ENCODE measurements at regions not wholly inside any gene's neighbourhood (a gene's known extent, or its start where the extent isn't known, plus 50 kb on each side); places are given as distances from the start of the nearest gene placed in this dataset.
A peak's percentile ranks its signal among the peaks of the same experiment; 100 is the strongest.

GRCh38 chr17:77821114-77821513 is 137.4 kb upstream of the TNRC6C start:
- Histone ChIP-seq H3K27me3 (no peaks in the 10 kb centered on the region), H3K27ac (no peak overlapping the region), H3K4me1 (peaks cover 0 to 5% (median 0%) of the 10 kb centered on the region in 4 donors), H3K36me3 (no peaks in the 10 kb centered on the region), H3K9me3 (no peaks in the 10 kb centered on the region), H3K4me3 (no peak overlapping the region)
- DNase-seq: no peak
- TF ChIP-seq POLR2AphosphoS5 (IDR thresholded peaks at IDR 0.05): no peak
- no peak for TF ChIP-seq EP300 (IDR thresholded peaks at IDR 0.05)
- TF ChIP-seq POLR2A (IDR thresholded peaks at IDR 0.05): no peak
- TF ChIP-seq, protein P1, sequence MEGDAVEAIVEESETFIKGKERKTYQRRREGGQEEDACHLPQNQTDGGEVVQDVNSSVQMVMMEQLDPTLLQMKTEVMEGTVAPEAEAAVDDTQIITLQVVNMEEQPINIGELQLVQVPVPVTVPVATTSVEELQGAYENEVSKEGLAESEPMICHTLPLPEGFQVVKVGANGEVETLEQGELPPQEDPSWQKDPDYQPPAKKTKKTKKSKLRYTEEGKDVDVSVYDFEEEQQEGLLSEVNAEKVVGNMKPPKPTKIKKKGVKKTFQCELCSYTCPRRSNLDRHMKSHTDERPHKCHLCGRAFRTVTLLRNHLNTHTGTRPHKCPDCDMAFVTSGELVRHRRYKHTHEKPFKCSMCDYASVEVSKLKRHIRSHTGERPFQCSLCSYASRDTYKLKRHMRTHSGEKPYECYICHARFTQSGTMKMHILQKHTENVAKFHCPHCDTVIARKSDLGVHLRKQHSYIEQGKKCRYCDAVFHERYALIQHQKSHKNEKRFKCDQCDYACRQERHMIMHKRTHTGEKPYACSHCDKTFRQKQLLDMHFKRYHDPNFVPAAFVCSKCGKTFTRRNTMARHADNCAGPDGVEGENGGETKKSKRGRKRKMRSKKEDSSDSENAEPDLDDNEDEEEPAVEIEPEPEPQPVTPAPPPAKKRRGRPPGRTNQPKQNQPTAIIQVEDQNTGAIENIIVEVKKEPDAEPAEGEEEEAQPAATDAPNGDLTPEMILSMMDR (IDR thresholded peaks at IDR 0.05): peak in 1 of 7 experiments; percentile 7
- WGBS, 5 donors: 43 to 65% (median 61%) methylated on average over 7 to 8 of the region's 8 CpGs
- intact Hi-C loops (cut with DNase I; ENCODE audit: low total_unique reads): no loop called here

GRCh38 chr17:77822302-77823030 is 136.0 kb upstream of the TNRC6C start:
- no peak overlapping the region for H3K27ac ChIP-seq
- intact Hi-C loops (cut with DNase I; ENCODE audit: low total_unique reads): no loop called here
- WGBS, 5 donors: 59 to 66% (median 63%) methylated on average over 20 to 22 of the region's 22 CpGs

DNA sequence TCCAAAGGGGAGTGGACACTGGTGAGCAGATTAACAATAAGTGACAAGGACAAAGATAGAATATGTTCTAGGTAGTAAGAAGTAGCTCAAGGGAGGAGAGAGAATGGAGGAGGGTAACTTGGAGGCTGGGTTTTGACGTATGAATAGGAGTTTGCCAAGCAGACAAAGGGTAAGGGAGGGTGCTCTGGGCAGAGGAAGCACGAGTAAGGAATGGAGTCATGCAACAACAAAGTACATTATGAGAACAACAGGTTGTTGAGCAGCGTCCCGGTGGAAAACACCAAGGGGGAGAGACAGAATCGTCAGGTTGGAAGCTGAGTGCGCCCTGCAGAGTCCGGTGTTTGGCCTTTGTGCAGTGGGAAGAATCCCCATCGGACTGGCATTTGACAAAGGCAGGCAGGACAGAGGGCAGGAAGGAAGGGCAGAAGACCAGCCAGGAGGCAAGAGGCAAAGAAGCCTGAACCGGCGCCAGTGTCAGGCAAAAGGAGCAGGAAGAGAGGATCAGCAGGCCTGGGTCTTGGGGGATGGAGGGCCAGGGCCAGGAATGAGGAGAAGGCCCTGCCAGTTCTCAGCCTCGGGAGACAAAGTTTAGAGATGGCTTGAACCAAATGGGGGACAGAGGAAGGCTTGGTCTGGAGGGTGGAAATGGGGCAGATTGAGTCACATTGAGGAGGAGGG is 134.3 kb upstream of the TNRC6C start:
- Histone ChIP-seq H3K4me1 (peaks cover 0 to 5% (median 0%) of the 10 kb centered on the region in 4 donors), H3K4me3 (no peak overlapping the region), H3K27ac (no peak overlapping the region), H3K9me3 (no peaks in the 10 kb centered on the region), H3K36me3 (no peaks in the 10 kb centered on the region), H3K27me3 (no peaks in the 10 kb centered on the region)
- 71 to 88% (median 83%) methylated on average over 11 of the region's 11 CpGs for WGBS, 5 donors
- TF ChIP-seq POLR2A (IDR thresholded peaks at IDR 0.05) (no peak), POLR2AphosphoS5 (IDR thresholded peaks at IDR 0.05) (no peak), EP300 (IDR thresholded peaks at IDR 0.05) (no peak)
- TF ChIP-seq, protein P1 (IDR thresholded peaks at IDR 0.05): no peak
- intact Hi-C loops (cut with DNase I; ENCODE audit: low total_unique reads): no loop called here
- DNase-seq: no peak

More at GRCh38 chr17:77822302-77823030, 136.0 kb upstream of the TNRC6C start:
- no peaks in the 10 kb centered on the region for H3K9me3 ChIP-seq
- H3K4me1 ChIP-seq: peaks cover 0 to 5% (median 0%) of the 10 kb centered on the region in 4 donors
- no peaks in the 10 kb centered on the region for H3K36me3 ChIP-seq
- no peak overlapping the region for H3K4me3 ChIP-seq
- TF ChIP-seq POLR2AphosphoS5 (IDR thresholded peaks at IDR 0.05): no peak
- no peak for TF ChIP-seq POLR2A (IDR thresholded peaks at IDR 0.05)
- no peak for TF ChIP-seq EP300 (IDR thresholded peaks at IDR 0.05)
- TF ChIP-seq, protein P1 (IDR thresholded peaks at IDR 0.05): no peak
- peak in 1 of 2 donors; percentile 31 for DNase-seq
- no peaks in the 10 kb centered on the region for H3K27me3 ChIP-seq

DNA sequence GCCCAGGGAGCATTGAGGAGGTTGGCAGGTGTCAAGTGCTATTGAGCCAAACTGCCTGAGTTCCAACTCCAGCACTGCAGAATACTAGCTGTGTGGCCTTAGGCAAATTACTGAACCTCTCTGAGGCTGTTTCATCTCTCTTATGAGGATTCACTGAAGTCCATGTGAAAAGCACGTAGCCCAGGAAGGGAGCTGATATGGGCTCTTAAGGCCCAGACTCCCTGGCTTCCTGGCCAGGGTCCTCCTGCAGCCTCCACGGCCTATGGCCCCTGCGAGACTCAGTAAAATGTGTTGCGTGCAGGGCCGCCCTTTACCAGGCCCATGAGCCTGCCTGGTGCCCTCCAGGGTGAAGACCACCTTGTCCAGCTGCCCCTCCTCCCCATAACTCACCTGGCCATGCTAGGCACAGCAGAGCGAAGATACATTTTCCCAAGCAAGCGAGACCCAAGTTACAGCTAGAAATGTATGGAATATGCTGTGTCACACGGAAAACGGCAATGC is 133.7 kb upstream of the TNRC6C start:
- intact Hi-C loops (cut with DNase I; ENCODE audit: low total_unique reads): no loop called here
- 78 to 90% (median 88%) methylated on average over 9 of the region's 9 CpGs for WGBS, 5 donors
- Histone ChIP-seq H3K4me3 (no peak overlapping the region), H3K27ac (no peak overlapping the region), H3K36me3 (no peaks in the 10 kb centered on the region), H3K9me3 (no peaks in the 10 kb centered on the region), H3K4me1 (peaks cover 0 to 5% (median 5%) of the 10 kb centered on the region in 4 donors), H3K27me3 (no peaks in the 10 kb centered on the region)
- no peak for DNase-seq
- TF ChIP-seq, protein P1 (IDR thresholded peaks at IDR 0.05): no peak
- no peak for TF ChIP-seq EP300 (IDR thresholded peaks at IDR 0.05)
- TF ChIP-seq POLR2A (IDR thresholded peaks at IDR 0.05): no peak
- TF ChIP-seq POLR2AphosphoS5 (IDR thresholded peaks at IDR 0.05): no peak

All from stomach (tissue), 8 donors.